OCI-LY1 (cell line): ENCODE measurements at regions not wholly inside any gene's neighbourhood (a gene's known extent, or its start where the extent isn't known, plus 50 kb on each side); places are given as distances from the start of the nearest gene placed in this dataset.

Experiments
- H2AFZ ChIP-seq: fragments of 200-600 bp; sonication (generic), shearing (Covaris generic); 2 replicates; pipeline ENCODE4 v1.6.0; 2014; ENCODE audit warnings: antibody characterized with exemption, mild to moderate bottlenecking, low read length
- H3F3A ChIP-seq: fragments of 200-600 bp; sonication (generic), shearing (Covaris generic); 2 replicates; pipeline ENCODE4 v1.6.0; 2014; ENCODE audit warnings: mild to moderate bottlenecking, antibody characterized with exemption, low read length, moderate library complexity; ENCODE audit not compliant: insufficient read depth
- H3K27ac ChIP-seq: fragments of 200-600 bp; sonication (generic); 2 replicates; pipeline ENCODE4 v1.5.1; 2014; ENCODE audit warnings: low read length, mixed run types, mild to moderate bottlenecking, low read depth; ENCODE audit not compliant: poor library complexity, severe bottlenecking
- H3K27me3 ChIP-seq: fragments of 200-600 bp; sonication (generic); 2 replicates; pipeline ENCODE4 v1.6.0; 2014; ENCODE audit warnings: antibody characterized with exemption, mild to moderate bottlenecking, low read length, moderate library complexity; ENCODE audit not compliant: insufficient read depth
- H3K36me3 ChIP-seq: fragments of 200-600 bp; sonication (generic); 2 replicates; pipeline ENCODE4 v1.6.1; 2014; ENCODE audit warnings: mild to moderate bottlenecking, antibody characterized with exemption, low read length, moderate library complexity, mixed read lengths; ENCODE audit not compliant: insufficient read depth
- H3K4me1 ChIP-seq: fragments of 200-600 bp; sonication (generic); 2 replicates; pipeline ENCODE4 v1.5.1; 2014; ENCODE audit warnings: mild to moderate bottlenecking, low read length, moderate library complexity; ENCODE audit not compliant: insufficient read depth, severe bottlenecking
- H3K4me2 ChIP-seq: fragments of 200-600 bp; sonication (generic), shearing (Covaris generic); 2 replicates; pipeline ENCODE4 v1.6.1; 2014; ENCODE audit warnings: low read length
- H3K4me3 ChIP-seq: fragments of 200-600 bp; sonication (generic); 2 replicates; pipeline ENCODE4 v1.5.1; 2014; ENCODE audit warnings: low read length, low read depth, mild to moderate bottlenecking, mixed read lengths; ENCODE audit not compliant: poor library complexity, severe bottlenecking
- H3K79me2 ChIP-seq: fragments of 200-600 bp; shearing (Covaris generic); 2 replicates; pipeline ENCODE4 v1.6.1; 2016; ENCODE audit warnings: mixed run types, low read length, mixed read lengths; ENCODE audit not compliant: insufficient read depth
- H3K9ac ChIP-seq: fragments of 200-600 bp; sonication (generic), shearing (Covaris generic); 2 replicates; pipeline ENCODE4 v1.6.1; 2014; ENCODE audit warnings: mild to moderate bottlenecking, low read length, mixed read lengths
- H3K9me2 ChIP-seq: fragments of 200-600 bp; sonication (generic), shearing (Covaris generic); 2 replicates; pipeline ENCODE4 v1.6.1; 2014; ENCODE audit warnings: low read depth, mild to moderate bottlenecking, low read length, mixed read lengths
- H3K9me3 ChIP-seq: fragments of 200-600 bp; shearing (Covaris generic); 2 replicates; pipeline ENCODE4 v1.6.1; 2014; ENCODE audit warnings: low read length, mixed read lengths
- H4K20me1 ChIP-seq: fragments of 200-600 bp; sonication (generic), shearing (Covaris generic); 2 replicates; pipeline ENCODE4 v1.6.0; 2016; ENCODE audit warnings: mild to moderate bottlenecking, low read length; ENCODE audit not compliant: insufficient read depth
- CTCF ChIP-seq: fragments of 200-600 bp; sonication (generic), shearing (Covaris generic); IDR thresholded peaks from 2 replicates; pipeline ENCODE4 v1.5.1; 2017; ENCODE audit warnings: mild to moderate bottlenecking, antibody characterized with exemption, low read length, moderate library complexity, mixed read lengths
- EZH2 ChIP-seq: fragments of 200-600 bp; sonication (generic), shearing (Covaris generic); IDR thresholded peaks from 2 replicates; pipeline ENCODE4 v1.8.0; 2017; ENCODE audit warnings: borderline replicate concordance, mixed run types, mild to moderate bottlenecking, antibody characterized with exemption, low read length, moderate library complexity, mixed read lengths

- peaks cover 10% of the 10 kb centered on the region; the same call in 1 of the 2 replicates for H3K9me3 ChIP-seq
- no peaks in the 10 kb centered on the region for H3K4me1 ChIP-seq
- H3K79me2 ChIP-seq = no peaks in the 10 kb centered on the region
- no peaks in the 10 kb centered on the region for H3F3A ChIP-seq
- no peaks in the 10 kb centered on the region for H3K9me2 ChIP-seq
- H2AFZ ChIP-seq = no peak overlapping the region
- H3K4me2 ChIP-seq = no peak overlapping the region
- no peak overlapping the region for H3K9ac ChIP-seq
- no peaks in the 10 kb centered on the region; the same call in 1 of the 2 replicates for H3K36me3 ChIP-seq
- H4K20me1 ChIP-seq = no peaks in the 10 kb centered on the region
- H3K27me3 ChIP-seq = peaks cover 16% of the 10 kb centered on the region; the same call in 1 of the 2 replicates
- H3K4me3 ChIP-seq = no peak overlapping the region
- TF ChIP-seq CTCF (no peak), EZH2 (no peak)
- no peak overlapping the region for H3K27ac ChIP-seq
Observed at GRCh38 chr17:79349506-79350400, 261.1 kb downstream of the RBFOX3 start.

GRCh38 chr17:79342376-79342775 is 267.8 kb downstream of the ENGASE start:
- H3K4me2 ChIP-seq = no peak overlapping the region

GRCh38 chr17:79341816-79342215 is 267.2 kb downstream of the ENGASE start:
- Histone ChIP-seq H3F3A (peaks cover 8% of the 10 kb centered on the region; the same call in 1 of the 2 replicates), H3K4me1 (peaks cover 22% of the 10 kb centered on the region), H3K27ac (peak overlapping the region; percentile 94), H2AFZ (no peak overlapping the region), H3K79me2 (no peaks in the 10 kb centered on the region), H3K4me2 (peak overlapping the region; percentile 62; the same call in 1 of the 2 replicates), H3K9me3 (0 out of 2 replicates have a peak, but pooled peaks cover 3% of the 10 kb centered on the region), H3K9me2 (no peaks in the 10 kb centered on the region), H3K4me3 (no peak overlapping the region), H4K20me1 (no peaks in the 10 kb centered on the region), H3K27me3 (peaks cover 4% of the 10 kb centered on the region; the same call in 1 of the 2 replicates), H3K9ac (no peak overlapping the region; the same call in 1 of the 2 replicates), H3K36me3 (no peaks in the 10 kb centered on the region; the same call in 1 of the 2 replicates)
- TF ChIP-seq CTCF (no peak), EZH2 (no peak)

More at GRCh38 chr17:79342376-79342775, 267.8 kb downstream of the ENGASE start:
- Histone ChIP-seq H3F3A (peaks cover 8% of the 10 kb centered on the region; the same call in 1 of the 2 replicates), H3K27me3 (peaks cover 4% of the 10 kb centered on the region; the same call in 1 of the 2 replicates), H3K79me2 (no peaks in the 10 kb centered on the region), H3K27ac (no peak overlapping the region), H3K36me3 (no peaks in the 10 kb centered on the region; the same call in 1 of the 2 replicates), H2AFZ (no peak overlapping the region), H3K9me2 (no peaks in the 10 kb centered on the region), H3K4me3 (no peak overlapping the region), H3K4me1 (peaks cover 22% of the 10 kb centered on the region), H3K9ac (no peak overlapping the region), H3K9me3 (0 out of 2 replicates have a peak, but pooled peaks cover 3% of the 10 kb centered on the region), H4K20me1 (no peaks in the 10 kb centered on the region)
- TF ChIP-seq EZH2 = no peak
- TF ChIP-seq CTCF = no peak
